SU-DHL-6 (cell line): ENCODE measurements at regions not wholly inside any gene's neighbourhood (a gene's known extent, or its start where the extent isn't known, plus 50 kb on each side); places are given as distances from the start of the nearest gene placed in this dataset.

Experiments used
- H2AFZ ChIP-seq: fragments of 200-600 bp; sonication (generic); 2 replicates; pipeline ENCODE4 v1.6.1; 2014; ENCODE audit warnings: low read depth, mild to moderate bottlenecking, moderate library complexity, mixed read lengths, antibody characterized with exemption, low read length; ENCODE audit not compliant: severe bottlenecking
- H3F3A ChIP-seq: fragments of 200-600 bp; shearing (Covaris generic); 2 replicates; pipeline ENCODE4 v1.6.0; 2016; ENCODE audit warnings: antibody characterized with exemption, mild to moderate bottlenecking; ENCODE audit not compliant: insufficient read depth
- H3K27ac ChIP-seq: fragments of 200-600 bp; sonication (generic); 2 replicates; pipeline ENCODE4 v1.5.1; 2016; ENCODE audit warnings: low read depth, mild to moderate bottlenecking, low read length, moderate library complexity, mixed read lengths
- H3K27me3 ChIP-seq: fragments of 200-600 bp; sonication (generic), shearing (Covaris generic); 2 replicates; pipeline ENCODE4 v1.6.0; 2014; ENCODE audit warnings: mild to moderate bottlenecking, low read length
- H3K36me3 ChIP-seq: fragments of 200-600 bp; sonication (generic); 2 replicates; pipeline ENCODE4 v1.6.1; 2014; ENCODE audit warnings: mild to moderate bottlenecking, low read length, mixed read lengths
- H3K4me2 ChIP-seq: fragments of 300-600, 200-600 bp; shearing (Covaris generic), sonication (generic); 2 replicates; pipeline ENCODE4 v1.6.0; 2014; ENCODE audit warnings: low read length, low read depth, mild to moderate bottlenecking; ENCODE audit not compliant: poor library complexity, severe bottlenecking
- H3K4me3 ChIP-seq: fragments of 200-600 bp; sonication (generic); 2 replicates; pipeline ENCODE4 v1.5.1; 2014; ENCODE audit warnings: antibody characterized with exemption, low read length, mild to moderate bottlenecking, mixed read lengths; ENCODE audit not compliant: insufficient read depth, poor library complexity, severe bottlenecking
- H3K79me2 ChIP-seq: fragments of 200-600 bp; sonication (generic); 2 replicates; pipeline ENCODE4 v1.6.1; 2014; ENCODE audit warnings: mild to moderate bottlenecking, low read length, moderate library complexity; ENCODE audit not compliant: insufficient read depth
- H3K9ac ChIP-seq: fragments of 200-600 bp; sonication (generic); 2 replicates; pipeline ENCODE4 v1.7.0; 2014; ENCODE audit warnings: mild to moderate bottlenecking, low read length
- H3K9me2 ChIP-seq: fragments of 200-600 bp; sonication (generic); replicated peaks from 2 replicates; pipeline ENCODE4 v1.6.1; 2014; ENCODE audit warnings: low read length; ENCODE audit not compliant: insufficient read depth
- H3K9me3 ChIP-seq: fragments of 200-600 bp; sonication (generic); 2 replicates; pipeline ENCODE4 v1.6.1; 2014; ENCODE audit warnings: low read length, mixed read lengths; ENCODE audit not compliant: insufficient read depth
- H4K20me1 ChIP-seq: fragments of 200-600 bp; sonication (generic); 2 replicates; pipeline ENCODE4 v1.6.1; 2014; ENCODE audit warnings: low read depth, mild to moderate bottlenecking, antibody characterized with exemption, low read length, moderate library complexity, mixed read lengths
- EZH2phosphoT487 ChIP-seq: fragments of 200-600 bp; sonication (generic), shearing (Covaris generic); conservative IDR thresholded peaks from 2 replicates; pipeline ENCODE4 v1.6.1; 2018; ENCODE audit warnings: mild to moderate bottlenecking, antibody characterized with exemption, low read length, moderate library complexity, mixed read lengths
- TF ChIP-seq, protein P1 (sequence below): fragments of 200-600 bp; sonication (generic); IDR thresholded peaks from one replicate; pipeline ENCODE4 v1.5.1; 2017; ENCODE audit warnings: antibody characterized with exemption, mild to moderate bottlenecking, low read length, moderate library complexity; ENCODE audit not compliant: insufficient read depth, poor library complexity, severe bottlenecking

DNA sequence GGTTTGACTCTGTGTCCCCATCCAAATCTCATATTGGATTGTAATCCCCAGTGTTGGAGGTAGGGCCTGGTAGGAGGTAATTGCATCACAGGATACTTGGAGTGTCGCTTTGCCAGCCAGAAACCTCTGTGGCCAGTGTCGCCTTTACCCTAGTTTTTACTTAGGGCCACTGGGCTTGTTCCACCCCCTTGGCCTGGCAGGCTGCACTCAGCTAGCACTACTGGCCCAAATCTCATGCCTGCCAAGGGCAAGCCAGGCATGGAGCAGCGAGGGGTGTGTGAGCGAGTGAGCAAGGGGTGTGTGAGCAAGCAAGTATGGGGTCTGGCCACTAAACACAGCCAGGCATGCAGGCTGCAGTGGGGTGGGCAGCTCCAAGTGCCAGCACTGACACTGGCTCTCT lies 178.7 kb upstream of the MGAT5 start:
- Histone ChIP-seq H3K27me3 (no peaks in the 10 kb centered on the region), H4K20me1 (no peaks in the 10 kb centered on the region), H3K4me2 (no peak overlapping the region), H3K4me3 (no peak overlapping the region), H3F3A (no peaks in the 10 kb centered on the region), H3K9me2 (no peaks in the 10 kb centered on the region), H3K79me2 (no peaks in the 10 kb centered on the region), H3K9ac (no peak overlapping the region), H3K36me3 (no peaks in the 10 kb centered on the region), H3K9me3 (peaks cover 13% of the 10 kb centered on the region; the same call in 1 of the 2 replicates), H3K27ac (no peak overlapping the region), H2AFZ (no peak overlapping the region)
- TF ChIP-seq, protein P1, sequence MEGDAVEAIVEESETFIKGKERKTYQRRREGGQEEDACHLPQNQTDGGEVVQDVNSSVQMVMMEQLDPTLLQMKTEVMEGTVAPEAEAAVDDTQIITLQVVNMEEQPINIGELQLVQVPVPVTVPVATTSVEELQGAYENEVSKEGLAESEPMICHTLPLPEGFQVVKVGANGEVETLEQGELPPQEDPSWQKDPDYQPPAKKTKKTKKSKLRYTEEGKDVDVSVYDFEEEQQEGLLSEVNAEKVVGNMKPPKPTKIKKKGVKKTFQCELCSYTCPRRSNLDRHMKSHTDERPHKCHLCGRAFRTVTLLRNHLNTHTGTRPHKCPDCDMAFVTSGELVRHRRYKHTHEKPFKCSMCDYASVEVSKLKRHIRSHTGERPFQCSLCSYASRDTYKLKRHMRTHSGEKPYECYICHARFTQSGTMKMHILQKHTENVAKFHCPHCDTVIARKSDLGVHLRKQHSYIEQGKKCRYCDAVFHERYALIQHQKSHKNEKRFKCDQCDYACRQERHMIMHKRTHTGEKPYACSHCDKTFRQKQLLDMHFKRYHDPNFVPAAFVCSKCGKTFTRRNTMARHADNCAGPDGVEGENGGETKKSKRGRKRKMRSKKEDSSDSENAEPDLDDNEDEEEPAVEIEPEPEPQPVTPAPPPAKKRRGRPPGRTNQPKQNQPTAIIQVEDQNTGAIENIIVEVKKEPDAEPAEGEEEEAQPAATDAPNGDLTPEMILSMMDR = no peak
- no peak for TF ChIP-seq EZH2phosphoT487

DNA sequence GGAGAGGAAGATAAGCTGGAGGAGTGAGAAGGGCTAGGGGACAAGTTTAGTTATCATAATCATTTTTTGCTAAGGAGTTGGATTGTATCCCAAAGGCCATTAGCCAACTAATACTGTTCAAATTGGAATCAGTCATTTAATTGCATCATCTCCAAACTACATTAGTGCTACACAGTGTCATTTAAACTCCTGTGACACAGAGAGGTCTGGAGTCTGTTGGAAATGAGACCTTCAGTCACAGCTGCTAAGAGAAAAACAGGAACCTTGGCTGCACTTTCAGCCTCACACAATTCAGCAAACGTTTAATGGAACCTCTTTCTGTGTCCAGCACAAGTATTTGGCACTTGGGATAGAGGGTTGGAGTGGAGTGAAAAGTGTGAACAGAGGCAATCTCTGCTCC lies 175.5 kb upstream of the MGAT5 start:
- Histone ChIP-seq H3K27ac (no peak overlapping the region), H3K4me3 (no peak overlapping the region), H3K9ac (no peak overlapping the region), H4K20me1 (no peaks in the 10 kb centered on the region), H3K4me2 (no peak overlapping the region), H3F3A (no peaks in the 10 kb centered on the region), H3K9me3 (peaks cover 13% of the 10 kb centered on the region; the same call in 1 of the 2 replicates), H2AFZ (no peak overlapping the region), H3K27me3 (no peaks in the 10 kb centered on the region), H3K79me2 (no peaks in the 10 kb centered on the region), H3K36me3 (no peaks in the 10 kb centered on the region), H3K9me2 (no peaks in the 10 kb centered on the region)
- TF ChIP-seq EZH2phosphoT487 = no peak
- TF ChIP-seq, protein P1 = no peak

DNA sequence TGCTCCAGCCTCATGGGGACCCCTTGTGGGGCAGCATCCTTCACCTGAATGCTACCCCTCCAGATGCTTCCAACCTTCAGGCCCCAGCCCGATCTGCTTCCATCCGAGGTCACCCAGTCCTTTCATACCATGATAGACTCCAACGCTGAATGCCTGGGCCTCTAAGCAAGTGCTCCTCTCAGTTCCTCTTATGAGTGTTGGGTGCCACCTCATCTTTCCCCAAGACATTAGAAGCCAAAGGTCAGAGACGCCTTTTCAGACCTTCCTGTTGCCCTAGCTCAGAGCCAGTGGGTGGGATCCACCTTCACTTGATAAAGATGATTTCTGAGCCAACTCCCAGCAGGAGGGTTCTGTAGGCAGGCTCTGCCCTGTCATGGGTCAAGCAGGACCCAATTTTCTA lies 174.5 kb upstream of the MGAT5 start:
- Histone ChIP-seq H3K36me3 (no peaks in the 10 kb centered on the region), H3K9me2 (no peaks in the 10 kb centered on the region), H3K4me3 (no peak overlapping the region), H3F3A (no peaks in the 10 kb centered on the region), H3K9me3 (peaks cover 13% of the 10 kb centered on the region; the same call in 1 of the 2 replicates), H2AFZ (no peak overlapping the region), H3K9ac (no peak overlapping the region), H3K4me2 (no peak overlapping the region), H3K27ac (no peak overlapping the region), H3K27me3 (no peaks in the 10 kb centered on the region), H3K79me2 (no peaks in the 10 kb centered on the region), H4K20me1 (no peaks in the 10 kb centered on the region)
- TF ChIP-seq, protein P1 = no peak
- TF ChIP-seq EZH2phosphoT487 = no peak
